Hematopoietic multipotent progenitor cell treated with erythropoietin and hydrocortisone succinate and interleukin-3 and kit ligand, for 17 days (in vitro differentiated cells): ENCODE measurements at regions not wholly inside any gene's neighbourhood (a gene's known extent, or its start where the extent isn't known, plus 50 kb on each side); places are given as distances from the start of the nearest gene placed in this dataset.

Experiments
- DNase-seq: peaks from one replicate; pipeline ENCODE4 v3.0.0-alpha.2; 2015; ENCODE audit warnings: low spot score

DNA sequence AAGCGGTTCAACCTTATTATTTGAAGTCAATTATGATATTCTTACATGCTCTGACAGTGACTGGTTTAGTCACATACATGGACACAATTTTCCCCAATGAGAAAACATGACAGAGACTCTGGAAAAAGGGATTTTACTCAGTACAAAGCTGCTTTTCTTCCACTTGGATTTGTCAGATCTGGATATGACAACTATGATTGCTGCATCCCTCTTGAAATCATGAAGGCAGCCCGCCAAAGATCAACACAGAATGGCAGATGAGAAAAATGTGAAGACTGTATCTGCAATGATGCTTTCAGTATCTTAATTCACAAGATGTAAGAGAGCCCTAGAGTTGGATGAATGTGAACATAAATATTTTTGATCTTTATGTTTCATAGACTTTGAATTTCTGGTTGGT is 439.6 kb downstream of the CDH8 start:
- DNase-seq: no peak

GRCh38 chr16:61595605-61596004 is 440.6 kb downstream of the CDH8 start:
- no peak for DNase-seq

DNA sequence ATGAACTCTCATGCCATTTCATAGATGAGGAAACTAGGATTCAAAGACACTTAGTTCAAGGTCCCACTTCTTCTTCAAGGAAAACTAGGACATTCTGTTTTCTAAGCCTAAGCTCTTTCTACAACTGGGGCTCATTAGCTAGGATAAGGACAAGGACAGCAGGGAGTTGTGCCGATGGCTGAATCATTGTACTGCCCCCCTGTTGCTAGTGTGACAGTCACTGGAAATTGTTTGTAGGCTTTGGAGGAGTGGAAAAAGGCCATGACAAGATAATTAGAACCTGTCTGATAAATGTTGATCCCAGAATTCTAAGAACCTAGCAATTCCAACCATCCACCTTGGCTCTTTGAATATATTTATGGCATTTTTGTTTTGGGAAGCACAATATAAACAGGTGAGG is 445.7 kb downstream of the CDH8 start:
- DNase-seq: no peak

DNA sequence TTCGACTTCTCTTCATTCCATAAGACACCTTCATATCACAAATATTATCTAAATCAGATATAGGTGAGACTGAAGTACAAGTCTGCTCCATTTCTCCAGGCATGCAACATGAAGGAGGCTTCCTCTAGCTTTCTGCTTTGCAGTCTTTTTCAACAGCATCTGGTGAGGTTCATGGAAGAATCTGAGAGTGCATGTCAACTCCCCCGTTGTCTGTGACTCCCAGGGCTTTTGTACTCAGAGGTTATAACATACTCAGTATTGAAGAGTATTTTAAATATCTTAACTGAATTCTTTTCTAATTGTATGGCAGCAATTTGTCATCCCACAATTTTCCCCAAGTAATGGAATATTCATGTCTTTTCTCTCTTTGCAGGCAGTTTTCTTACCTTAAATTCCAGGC is 448.7 kb downstream of the CDH8 start:
- DNase-seq: no peak

- DNase-seq: no peak
Measured at GRCh38 chr16:61581417-61582046, 454.7 kb downstream of the CDH8 start.

- DNase-seq: no peak
Measured at GRCh38 chr16:61580579-61580978, 455.7 kb downstream of the CDH8 start.

DNA sequence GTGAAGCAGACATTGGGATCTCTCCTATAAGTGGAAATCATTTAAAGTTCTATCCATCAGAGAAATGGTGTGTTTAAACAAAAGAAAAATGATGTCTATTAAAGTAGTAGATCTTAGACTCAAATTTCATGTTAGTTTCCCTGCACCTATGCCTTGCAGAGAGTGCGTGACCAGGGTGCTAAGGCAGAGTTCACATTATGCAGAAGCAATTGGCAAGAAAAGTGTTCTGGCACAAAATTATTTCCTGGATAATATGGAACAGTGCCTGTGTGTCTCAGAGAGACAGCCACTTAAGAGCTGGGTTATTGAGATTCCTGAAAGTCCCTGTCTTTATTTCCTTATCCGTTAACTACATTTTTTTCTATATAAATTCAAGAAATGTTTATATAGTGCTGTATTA is 457.0 kb downstream of the CDH8 start:
- no peak for DNase-seq

- no peak for DNase-seq
Measured at GRCh38 chr16:61576476-61576875, 459.8 kb downstream of the CDH8 start.

- DNase-seq: no peak
Measured at GRCh38 chr16:61575617-61576016, 460.6 kb downstream of the CDH8 start.

DNA sequence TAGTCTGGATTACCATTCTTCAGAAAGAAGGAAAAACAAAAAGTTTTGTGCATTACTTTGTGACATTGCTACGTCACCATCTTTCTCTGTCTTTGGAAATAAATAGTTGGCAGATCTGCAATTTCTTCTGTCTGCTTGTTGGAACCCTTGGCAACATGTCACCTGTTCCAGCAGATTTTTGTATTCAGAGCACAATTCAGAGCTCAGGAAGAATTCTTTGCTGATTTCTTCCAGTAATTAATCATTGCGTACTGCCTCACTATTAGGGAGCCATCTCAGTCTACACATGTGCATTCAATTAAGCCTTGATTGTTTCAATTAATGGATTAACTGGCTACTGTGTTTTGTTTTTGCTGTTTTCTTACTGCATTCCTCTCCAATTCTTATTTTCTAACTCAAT is 467.2 kb downstream of the CDH8 start:
- no peak for DNase-seq

GRCh38 chr16:61564716-61565115 is 471.5 kb downstream of the CDH8 start:
- DNase-seq: no peak

GRCh38 chr16:61555718-61556441 is 480.4 kb downstream of the CDH8 start:
- DNase-seq: no peak

DNA sequence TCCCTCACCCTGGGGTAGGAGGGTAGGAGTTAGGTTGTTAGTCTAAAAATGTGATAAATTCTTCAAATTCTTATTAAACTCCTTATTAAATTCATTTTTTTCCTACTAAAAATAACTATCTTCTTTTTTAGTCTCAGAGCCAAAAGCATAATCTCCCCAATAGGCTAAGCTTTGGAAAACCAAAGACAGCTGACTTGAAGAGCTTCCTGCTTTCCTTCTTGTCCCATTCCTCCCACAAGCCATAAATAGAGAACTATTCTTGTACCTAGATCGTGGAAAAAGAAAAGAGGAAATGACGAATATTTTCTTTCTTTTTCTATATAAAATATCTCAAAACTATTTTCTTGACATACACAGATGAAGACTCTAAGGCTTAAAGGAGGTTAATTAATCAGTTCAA is 486.9 kb downstream of the CDH8 start:
- no peak for DNase-seq

GRCh38 chr16:61547626-61548025 is 488.6 kb downstream of the CDH8 start:
- DNase-seq: no peak

GRCh38 chr16:61544165-61544564 is 492.1 kb downstream of the CDH8 start:
- no peak for DNase-seq

GRCh38 chr16:61540216-61540615 is 496.0 kb downstream of the CDH8 start:
- no peak for DNase-seq

GRCh38 chr16:61530697-61531096 is 505.5 kb downstream of the CDH8 start:
- DNase-seq: no peak

DNA sequence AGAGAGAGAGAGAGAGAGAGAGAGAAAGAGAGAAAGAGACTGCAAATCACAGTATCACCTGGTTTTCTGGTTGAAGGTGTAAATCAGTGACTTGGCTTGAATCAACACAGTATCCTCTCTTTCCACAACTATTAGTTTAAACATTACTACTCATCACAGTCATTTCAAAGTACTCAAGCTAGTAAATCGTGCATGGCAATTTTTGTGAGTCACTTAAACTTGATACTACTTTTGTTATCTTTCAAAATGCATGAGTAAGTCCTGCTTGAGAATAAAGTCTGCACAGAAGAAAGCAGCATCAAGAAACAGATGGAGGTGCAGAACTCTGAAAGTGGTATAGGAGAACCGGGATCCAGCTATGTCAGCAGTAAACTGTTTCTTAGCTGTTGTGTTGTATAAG is 535.4 kb downstream of the CDH8 start:
- no peak for DNase-seq

GRCh38 chr16:61480250-61480649 is 556.0 kb downstream of the CDH8 start:
- no peak for DNase-seq

DNA sequence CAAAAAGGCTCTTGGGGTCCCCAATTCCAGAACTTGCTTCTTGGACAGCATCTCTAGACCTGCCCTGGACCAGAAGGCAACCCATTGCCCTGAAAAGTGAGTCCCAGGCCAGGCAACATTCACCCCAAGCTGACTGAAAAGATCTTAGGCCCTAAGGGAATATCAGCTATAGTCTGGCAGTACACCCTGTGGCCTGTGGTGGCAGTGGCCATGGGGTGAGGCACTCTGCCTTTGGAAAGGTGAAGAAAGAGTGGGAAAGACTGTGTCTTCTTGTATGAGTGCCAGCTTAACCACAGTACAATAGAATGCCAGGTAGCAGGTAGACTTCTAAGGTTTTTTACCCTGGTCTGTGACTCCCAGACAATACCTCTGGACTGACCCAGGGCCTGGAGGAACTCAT is 564.5 kb downstream of the CDH8 start:
- no peak for DNase-seq

GRCh38 chr16:61471023-61471422 is 565.2 kb downstream of the CDH8 start:
- no peak for DNase-seq

DNA sequence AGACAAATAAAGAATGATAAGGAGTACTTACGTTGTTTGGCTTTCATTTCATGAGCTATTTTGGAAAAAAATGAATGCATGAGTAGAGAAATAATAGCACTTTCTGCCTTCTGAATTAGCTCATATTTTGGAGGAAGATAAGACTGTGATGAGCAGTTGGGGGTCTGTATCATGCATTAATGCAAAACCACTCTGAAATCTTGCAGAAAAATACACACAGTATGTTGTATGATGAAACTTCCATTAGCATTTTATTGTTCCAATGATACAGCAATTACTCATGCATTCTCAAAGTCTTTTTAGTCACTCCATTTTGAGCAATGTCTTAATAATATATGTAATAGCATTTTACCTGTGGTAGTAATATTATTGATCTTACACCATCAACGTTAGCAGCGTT is 571.0 kb downstream of the CDH8 start:
- no peak for DNase-seq

- DNase-seq: no peak
Measured at GRCh38 chr16:61460020-61460419, 576.2 kb downstream of the CDH8 start.

- DNase-seq: no peak
Measured at GRCh38 chr16:61435346-61435745, 600.9 kb downstream of the CDH8 start.
